ENCODE measurements at regions not wholly inside any gene's neighbourhood (a gene's known extent, or its start where the extent isn't known, plus 50 kb on each side); places are given as distances from the start of the nearest gene placed in this dataset.

GRCh38 chr3:30269751-30270445, 336.5 kb upstream of the TGFBR2 start:
- no peak for DNase-seq

- DNase-seq: no peak
Measured at GRCh38 chr3:30271781-30272180, 334.6 kb upstream of the TGFBR2 start.

- no peak for DNase-seq
Measured at GRCh38 chr3:30273304-30274072, 332.9 kb upstream of the TGFBR2 start.

- no peak for DNase-seq
Measured at GRCh38 chr3:30277494-30277893, 328.9 kb upstream of the TGFBR2 start.

- no peak for DNase-seq
Measured at GRCh38 chr3:30281526-30281925, 324.9 kb upstream of the TGFBR2 start.

GRCh38 chr3:30282154-30282696, 324.2 kb upstream of the TGFBR2 start:
- no peak for DNase-seq

GRCh38 chr3:30285188-30286006, 321.0 kb upstream of the TGFBR2 start:
- no peak for DNase-seq

- DNase-seq: no peak
Measured at GRCh38 chr3:30286007-30286669, 320.3 kb upstream of the TGFBR2 start.

GRCh38 chr3:30286811-30287210, 319.6 kb upstream of the TGFBR2 start:
- DNase-seq: no peak

GRCh38 chr3:30288830-30289229, 317.6 kb upstream of the TGFBR2 start:
- no peak for DNase-seq

- peak; percentile 3 for DNase-seq
Measured at GRCh38 chr3:30289324-30289723, 317.1 kb upstream of the TGFBR2 start.

GRCh38 chr3:30289766-30290165, 316.6 kb upstream of the TGFBR2 start:
- DNase-seq: no peak

GRCh38 chr3:30290479-30290878, 315.9 kb upstream of the TGFBR2 start:
- no peak for DNase-seq

GRCh38 chr3:30292192-30292893, 314.1 kb upstream of the TGFBR2 start:
- no peak for DNase-seq

GRCh38 chr3:30293621-30294240, 312.7 kb upstream of the TGFBR2 start:
- no peak for DNase-seq

- no peak for DNase-seq
Measured at GRCh38 chr3:30294241-30294667, 312.1 kb upstream of the TGFBR2 start.

- no peak for DNase-seq
Measured at GRCh38 chr3:30297112-30297511, 309.3 kb upstream of the TGFBR2 start.

- DNase-seq: no peak
Measured at GRCh38 chr3:30299674-30300385, 306.6 kb upstream of the TGFBR2 start.

- DNase-seq: no peak
Measured at GRCh38 chr3:30300809-30301208, 305.6 kb upstream of the TGFBR2 start.

- no peak for DNase-seq
Measured at GRCh38 chr3:30302027-30302426, 304.4 kb upstream of the TGFBR2 start.

- no peak for DNase-seq
Measured at GRCh38 chr3:30303770-30304169, 302.6 kb upstream of the TGFBR2 start.

Data from CD4-positive, alpha-beta T cell treated with Interleukin-17A for 1 hour (primary cell).